Stimulated activated naive CD4-positive, alpha-beta T cell treated with Interleukin-2 at 50 U/mL for 16 hours (primary cell): ENCODE measurements at regions not wholly inside any gene's neighbourhood (a gene's known extent, or its start where the extent isn't known, plus 50 kb on each side); places are given as distances from the start of the nearest gene placed in this dataset.

Experiments used
- DNase-seq: peaks from one replicate; lab custom pipeline; 2025; lab: John Stamatoyannopoulos, UW

DNA sequence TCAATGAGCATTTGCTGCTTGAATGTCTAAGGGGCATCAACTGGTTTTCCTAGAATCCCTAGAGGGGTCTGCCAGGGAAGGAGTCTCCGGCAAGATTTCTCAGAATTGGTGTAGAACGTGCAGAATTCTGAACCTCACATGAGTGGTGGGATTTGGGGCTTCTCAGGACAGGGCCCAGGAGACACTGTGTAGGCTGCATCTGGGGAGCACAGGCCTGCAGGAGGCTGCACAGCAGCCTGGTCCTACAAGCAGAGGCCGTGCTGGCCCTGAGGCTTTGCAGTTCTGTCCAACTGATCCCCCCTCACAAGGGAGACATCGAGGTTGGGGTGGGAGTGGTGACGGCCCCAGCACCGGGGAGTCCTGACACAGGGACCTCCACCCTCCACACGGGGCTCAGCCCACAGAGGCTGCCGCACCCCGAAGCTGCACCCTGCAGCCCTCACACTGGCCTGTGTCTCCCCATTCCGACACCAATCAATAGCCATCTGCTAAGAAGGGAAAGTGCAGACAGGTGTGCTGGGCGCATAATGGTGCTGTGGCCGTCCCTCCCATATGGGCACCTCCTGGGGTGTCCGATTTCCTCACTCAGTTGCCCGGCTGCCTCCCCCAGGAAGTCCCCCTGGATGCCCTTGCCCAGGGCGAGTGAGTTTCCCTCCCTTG lies 688.1 kb downstream of the BRD1 start:
- DNase-seq, result no peak

DNA sequence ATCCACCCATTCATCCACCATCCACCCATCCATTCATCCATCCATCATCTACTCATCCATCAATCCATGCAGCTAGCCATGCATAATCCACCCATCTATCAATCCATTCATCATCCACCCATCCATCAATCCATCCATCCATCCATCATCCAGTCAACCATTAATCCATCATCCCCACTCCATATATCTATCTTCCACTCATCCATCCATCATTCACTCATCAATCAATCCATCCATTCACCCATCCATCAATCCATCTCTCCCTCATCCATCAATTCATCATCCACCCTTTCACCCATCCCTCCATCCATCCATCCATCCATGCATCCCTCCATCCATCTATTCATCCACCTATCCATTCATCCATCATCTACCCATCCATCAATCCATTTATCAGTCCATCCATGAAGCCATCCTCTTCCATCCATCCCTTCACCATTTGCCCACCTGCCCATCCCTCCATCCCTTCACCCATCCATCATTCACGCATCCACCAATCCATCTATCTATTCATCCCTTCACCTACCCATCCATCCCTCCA lies 689.4 kb downstream of the BRD1 start:
- no peak for DNase-seq

DNA sequence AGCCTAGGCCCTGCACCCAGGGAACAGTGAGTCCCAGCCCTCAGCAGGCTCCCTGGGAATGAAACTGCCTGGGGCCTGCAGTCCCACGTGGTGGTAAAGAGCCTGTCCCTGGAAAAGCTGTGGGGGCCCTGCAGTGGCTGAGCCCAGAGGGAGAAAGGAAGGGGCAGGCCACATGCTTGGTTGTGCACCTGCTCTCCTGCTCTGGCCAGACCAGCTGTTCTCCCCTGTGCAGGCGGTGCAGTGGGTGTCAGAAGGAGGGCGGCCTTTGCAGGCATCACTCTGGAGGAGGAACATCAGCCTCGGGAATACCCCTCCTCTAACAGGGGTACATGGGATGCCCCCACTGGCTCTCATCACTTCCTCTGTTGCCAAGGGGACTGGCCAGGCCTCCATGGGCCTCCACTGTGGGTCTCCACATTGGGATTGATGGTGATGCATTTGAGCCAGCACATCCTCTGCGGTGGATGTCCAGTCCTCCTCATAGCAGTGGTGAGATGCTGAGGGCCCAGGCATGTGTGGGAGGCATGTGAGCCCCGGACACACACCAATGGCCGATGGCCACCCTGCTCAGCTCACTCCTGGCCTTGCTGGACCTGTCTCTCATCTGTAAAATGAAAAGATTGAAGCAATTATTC lies 690.4 kb downstream of the BRD1 start:
- DNase-seq, result no peak

DNA sequence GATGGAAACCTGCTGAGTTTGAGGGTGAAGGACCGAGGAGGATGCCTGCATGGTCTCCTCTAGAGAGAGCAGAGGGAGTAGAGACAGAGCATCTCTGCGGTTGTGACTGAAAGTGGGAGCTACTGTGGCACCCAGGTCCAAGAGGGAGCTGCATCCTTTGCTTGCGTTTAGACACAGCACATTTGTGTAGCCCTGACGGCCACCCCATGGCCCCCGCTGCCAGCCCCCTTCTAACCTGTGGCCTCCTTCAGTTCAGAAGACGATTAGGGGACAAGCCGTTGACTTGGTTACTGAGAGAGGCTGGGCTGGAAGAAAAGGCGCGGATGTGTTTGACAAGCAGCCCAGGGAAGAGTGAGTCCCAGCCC lies 690.9 kb downstream of the BRD1 start:
- DNase-seq, result no peak

DNA sequence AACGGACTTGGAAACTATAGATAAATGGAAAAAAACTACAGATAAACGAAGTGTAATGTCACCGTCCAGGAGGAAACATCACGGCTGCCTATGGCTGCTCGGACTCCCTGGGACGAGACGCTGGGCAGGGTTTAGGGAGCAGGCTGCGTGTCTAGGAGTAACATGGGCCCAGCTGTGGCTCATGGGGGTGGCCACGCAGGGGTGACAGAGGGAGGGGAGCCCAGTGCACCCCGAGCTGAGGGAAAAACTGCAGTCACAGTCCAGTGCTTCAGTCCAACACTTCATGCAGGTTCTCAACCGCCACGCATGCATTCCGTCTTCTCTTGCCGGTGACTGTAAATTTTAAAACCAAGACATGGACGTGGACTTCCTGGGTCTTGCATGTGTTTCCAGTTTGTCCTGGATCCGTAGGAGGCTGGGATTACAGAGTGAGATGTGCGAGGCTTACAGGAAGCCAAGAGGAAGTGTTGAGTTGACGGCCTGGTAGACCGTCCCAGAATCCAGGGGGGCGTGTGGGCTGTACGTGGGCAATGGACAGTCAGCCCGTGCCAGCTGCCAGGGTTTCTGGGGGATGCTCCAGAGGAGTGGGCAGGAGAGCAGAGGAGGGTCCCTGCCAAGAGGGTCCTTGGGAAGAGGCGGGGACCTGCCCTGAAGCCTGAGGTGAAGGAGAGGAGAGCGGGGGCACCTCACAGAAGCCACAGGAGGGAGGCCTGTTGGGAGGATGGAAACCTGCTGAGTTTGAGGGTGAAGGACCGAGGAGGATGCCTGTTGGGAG lies 691.4 kb downstream of the BRD1 start:
- no peak for DNase-seq

DNA sequence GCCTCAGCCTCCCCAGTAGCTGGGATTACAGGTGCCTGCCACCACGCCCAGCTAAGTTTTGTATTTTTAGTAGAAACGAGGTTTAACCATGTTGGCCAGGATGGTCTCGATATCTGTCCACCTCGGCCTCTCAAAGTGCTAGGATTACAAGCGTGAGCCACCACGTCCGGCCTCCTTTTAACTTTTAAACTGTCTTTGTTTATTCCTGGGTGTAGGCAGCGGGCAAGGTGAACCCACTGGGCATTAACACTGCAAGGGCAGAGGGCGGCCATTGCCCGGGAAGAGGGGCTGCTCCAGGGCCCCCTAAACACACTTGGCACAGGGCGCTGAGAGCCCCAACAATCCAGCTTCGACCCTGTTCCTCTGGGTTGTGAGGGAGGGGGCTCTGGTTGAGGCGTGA lies 693.6 kb downstream of the BRD1 start:
- DNase-seq, result no peak

DNA sequence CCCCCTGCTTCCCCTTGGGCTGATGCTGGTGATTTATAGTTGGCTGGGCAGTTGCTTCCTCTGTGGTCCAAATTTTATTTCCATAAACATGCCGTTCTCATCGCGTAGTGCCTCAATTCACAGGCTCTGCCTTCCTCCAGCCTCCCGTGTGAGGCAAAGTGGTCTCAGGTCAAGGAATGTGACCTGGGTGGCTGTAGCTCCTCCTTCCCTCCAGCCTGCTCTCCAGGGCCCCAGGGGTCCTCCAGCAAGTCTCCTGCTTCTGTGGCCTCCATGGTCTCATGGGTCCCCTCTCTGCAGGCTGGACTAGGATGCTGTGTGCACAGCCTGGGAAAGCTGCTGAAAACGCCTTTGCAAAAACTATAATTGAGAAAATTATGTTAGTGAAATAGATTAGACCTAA lies 694.1 kb downstream of the BRD1 start:
- DNase-seq, result no peak

DNA sequence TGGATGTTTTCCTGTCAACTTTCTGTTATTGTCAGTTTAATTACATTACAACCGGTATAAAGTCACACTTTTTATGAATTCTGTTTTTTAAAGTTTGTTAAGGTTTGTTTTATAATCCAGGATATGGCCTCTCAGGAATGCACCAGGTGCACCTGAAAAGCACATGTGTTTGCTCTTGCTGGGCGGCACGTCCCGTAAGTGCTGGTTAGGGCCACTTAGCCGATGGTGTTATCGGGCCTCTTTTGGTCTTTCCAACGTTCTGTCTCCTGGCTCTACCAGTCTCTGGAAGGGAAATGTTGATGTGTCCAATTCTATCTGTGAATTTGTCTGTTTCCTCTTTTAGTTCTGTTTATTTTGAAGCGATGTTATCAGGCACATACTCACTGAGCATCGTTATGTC lies 695.7 kb downstream of the BRD1 start:
- no peak for DNase-seq

DNA sequence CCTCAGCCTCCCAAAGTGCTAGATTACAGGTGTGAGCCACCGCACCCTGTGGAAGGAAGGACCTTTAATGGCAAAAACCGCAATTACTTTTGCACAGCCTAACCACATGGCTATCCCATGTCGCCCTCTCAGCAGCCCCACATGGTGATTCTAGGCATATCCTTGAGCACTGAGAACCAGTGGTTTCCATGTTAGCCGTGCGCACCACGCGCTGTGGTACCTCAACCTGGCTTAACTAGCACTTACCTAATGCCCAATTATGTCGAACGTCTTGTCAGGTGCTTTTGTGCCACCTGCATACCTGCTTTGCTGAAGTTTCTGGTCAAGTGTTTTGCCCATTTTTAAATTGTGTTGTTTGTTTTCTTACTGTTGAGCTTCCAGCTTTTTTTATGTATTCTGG lies 697.9 kb downstream of the BRD1 start:
- DNase-seq, result no peak

DNA sequence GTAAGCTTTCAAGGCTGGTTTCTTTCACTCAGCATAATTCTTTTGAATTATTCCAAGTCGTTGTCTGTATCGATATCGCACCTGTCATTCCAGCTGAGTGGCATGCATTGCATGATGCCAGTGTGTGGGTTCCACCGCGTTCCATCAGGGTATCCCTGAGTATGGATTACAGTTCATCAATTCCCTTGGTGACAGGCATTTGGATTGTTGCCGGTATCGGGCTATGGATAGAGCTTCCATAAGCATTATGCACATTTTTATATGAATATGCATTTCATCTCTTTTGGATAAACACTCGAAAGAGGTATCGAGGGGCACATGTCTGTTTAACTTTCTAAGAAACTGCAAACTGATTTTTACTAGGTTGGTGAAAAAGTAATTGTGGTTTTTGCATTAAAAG lies 698.8 kb downstream of the BRD1 start:
- DNase-seq, result no peak

DNA sequence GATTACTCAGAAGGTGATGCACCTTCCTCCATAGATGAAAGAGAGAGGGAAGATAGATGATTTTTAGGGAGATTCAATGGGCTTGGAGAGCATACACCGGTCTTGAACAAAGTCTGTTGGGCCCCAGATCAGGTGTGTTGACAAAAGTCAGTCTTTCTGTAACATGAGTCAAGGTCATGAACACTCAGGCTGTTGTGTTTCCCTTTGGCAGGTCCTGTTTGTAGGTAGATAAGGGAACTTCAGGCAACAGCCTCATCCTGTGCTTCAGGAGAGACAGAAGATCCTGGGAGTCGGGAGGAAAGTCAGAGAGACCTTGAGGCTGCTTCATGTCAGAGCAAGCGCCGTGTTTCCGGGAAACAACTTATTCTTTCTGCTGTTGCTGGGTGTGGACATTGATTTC lies 703.1 kb downstream of the BRD1 start:
- no peak for DNase-seq

DNA sequence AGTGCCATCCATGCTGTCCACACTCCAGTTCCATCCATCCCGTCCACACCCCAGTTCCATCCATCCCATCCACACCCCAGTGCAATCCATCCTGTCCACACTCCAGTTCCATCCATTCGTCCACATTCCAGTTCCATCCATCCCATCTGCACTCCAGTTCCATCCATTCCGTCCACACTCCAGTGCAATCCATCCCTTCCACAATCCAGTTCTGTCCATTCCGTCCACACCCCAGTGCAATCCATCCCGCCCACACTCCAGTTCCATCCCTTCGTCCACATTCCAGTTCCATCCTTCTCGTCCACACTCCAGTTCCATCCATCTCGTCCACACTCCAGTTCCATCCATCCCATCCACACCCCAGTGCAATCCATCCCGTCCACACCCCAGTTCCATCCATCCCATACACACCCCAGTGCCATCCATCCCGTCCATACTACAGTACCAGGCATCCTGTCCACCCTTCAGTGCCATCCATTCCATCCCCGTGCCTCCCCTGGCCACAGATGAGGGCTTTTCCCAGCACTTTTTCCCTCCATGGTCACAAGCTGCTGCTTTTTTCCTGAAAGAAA lies 704.0 kb downstream of the BRD1 start:
- DNase-seq, result no peak

DNA sequence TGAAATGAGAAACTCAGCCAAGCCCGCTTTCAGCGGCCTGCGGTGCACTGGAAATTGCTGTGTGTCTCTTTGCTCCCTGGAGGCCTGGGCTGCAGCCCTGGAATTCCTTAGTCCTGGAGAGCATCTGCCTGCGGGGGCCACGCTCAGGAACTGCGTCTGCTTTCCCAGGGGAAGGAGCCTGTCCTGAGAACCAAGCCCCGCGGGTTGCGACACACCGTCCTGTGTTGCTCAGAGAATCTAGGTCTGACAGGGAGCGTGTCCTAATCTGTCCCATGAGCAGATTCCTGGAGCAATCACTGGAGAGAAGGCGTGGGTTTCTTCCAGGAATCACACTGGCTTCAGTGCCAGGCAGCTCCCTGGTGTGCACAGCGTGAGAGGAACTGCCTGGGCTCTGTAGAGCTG lies 708.1 kb downstream of the BRD1 start:
- DNase-seq, result no peak

DNA sequence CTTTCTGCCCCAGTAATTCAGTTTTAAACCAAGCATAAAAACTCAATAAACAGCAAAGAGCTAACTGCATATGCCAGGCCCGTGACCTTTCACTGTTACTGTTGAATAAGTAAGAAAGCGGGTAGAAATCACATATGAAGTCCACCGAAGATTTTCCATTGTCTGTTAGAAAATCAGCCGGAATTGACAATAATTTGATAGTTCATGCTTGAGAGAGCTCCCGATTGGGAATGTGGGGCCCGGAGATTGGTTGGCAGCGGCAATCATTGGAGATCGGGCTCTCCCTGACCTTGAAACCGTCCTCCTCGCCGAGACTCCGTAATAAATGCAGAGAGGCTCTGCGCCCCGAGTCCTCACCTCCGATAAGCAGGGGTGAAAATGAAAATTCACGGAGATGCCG lies 709.6 kb downstream of the BRD1 start:
- no peak for DNase-seq

DNA sequence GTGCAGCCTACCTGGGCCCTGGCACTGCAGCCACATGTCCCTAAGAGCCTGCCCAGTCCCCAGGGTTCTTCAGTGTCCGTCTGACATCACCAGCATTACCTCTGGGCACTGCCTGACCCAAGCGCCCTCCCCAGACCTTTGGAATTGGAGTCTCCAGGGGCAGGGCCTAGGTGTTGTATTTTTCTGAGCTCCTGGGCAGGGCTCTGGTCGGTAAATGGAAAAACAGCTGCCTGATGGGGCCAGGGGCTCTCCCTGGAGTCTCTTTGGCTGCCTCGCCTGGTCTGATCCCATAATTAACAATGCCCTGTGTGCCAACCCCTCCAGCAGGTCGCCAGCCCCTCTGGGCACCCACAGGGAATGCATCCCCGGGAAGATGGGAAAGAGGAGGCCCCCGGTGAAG lies 710.2 kb downstream of the BRD1 start:
- no peak for DNase-seq

DNA sequence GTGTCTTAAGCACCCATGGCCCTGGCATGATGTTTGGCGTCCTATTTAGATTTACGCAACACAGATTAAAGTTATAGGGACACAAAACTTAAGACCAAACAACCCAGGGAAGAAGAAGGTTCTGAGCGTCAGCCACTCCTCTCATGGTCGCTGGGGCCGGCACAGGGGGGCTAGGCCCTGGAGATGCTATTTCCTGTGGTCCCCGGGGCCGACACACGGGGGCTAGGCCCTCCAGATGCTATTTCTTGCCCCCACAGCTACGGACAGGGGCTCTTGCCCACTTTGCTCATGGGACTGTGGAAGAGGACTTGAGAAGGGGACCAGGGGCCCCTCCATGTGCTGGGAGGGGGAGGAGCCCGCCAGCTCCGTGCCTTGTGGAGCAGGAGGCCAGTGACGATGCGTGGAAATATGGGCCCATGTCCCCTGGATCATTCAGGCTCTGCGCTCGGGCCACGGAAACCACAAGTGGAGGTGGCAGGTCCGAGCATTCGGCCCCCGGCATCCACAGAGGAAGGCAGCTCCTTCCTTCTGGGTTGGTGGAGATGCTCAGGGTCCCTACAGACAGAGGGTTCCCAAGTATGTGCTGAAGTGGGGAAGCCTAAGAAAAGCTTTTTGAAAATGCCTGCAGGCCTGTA lies 711.1 kb downstream of the BRD1 start:
- DNase-seq, result no peak

DNA sequence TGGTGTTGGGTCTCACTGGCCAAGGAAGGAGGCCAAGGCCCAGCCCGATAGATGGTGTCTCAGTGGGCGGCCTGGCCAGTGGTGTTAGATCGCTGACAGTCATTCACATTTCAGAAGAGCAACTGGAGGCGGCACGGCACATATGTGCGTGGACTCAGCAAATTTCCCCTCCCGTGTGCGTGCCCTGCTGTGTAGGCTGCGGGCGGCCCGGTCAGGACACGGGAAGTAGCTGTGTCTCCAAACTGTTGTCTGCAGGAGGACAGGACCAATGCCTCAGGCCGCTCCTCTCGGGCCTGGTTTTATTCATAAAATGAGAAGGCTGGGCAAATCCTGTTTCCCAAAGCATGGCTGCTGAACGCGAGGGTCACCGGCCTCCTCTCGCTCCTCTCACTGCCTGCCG lies 711.7 kb downstream of the BRD1 start:
- DNase-seq, result no peak

DNA sequence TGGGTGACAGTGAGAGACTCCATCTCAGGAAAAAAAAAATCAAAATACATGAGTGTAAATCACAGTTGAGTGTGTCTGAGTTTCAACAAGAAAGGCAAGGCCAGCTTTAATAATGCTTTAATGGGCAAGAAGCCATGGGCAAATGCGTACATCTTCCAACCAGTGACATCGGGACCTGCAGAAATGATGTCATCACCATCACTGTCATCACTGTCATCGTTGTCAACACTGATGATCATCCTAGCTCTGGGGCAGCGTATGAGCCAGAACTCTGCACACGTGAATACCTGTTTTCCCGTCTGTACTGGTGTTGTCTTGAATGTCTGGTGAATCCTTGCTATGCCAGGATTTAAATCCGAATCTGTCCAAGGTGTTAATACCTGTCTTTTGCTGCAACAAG lies 712.5 kb downstream of the BRD1 start:
- no peak for DNase-seq

DNA sequence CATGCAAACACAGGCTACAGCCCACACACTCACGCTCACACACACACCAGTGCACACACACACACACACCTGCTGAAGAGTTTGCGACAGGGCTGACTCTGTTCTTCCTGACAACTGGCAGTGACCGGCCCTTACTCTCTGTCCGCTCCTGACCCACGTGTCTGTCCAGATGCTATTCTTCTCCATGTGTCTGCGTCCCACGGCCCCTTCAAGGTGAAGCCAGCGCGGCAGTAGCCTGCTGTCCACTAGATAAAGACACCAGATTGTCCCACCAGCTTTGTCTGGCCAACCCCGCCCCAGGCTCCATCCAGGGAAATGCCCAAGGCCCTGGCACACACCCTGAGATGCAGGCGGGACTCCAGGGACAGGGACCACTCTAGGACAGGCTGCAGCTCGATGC lies 713.9 kb downstream of the BRD1 start:
- DNase-seq, result no peak

DNA sequence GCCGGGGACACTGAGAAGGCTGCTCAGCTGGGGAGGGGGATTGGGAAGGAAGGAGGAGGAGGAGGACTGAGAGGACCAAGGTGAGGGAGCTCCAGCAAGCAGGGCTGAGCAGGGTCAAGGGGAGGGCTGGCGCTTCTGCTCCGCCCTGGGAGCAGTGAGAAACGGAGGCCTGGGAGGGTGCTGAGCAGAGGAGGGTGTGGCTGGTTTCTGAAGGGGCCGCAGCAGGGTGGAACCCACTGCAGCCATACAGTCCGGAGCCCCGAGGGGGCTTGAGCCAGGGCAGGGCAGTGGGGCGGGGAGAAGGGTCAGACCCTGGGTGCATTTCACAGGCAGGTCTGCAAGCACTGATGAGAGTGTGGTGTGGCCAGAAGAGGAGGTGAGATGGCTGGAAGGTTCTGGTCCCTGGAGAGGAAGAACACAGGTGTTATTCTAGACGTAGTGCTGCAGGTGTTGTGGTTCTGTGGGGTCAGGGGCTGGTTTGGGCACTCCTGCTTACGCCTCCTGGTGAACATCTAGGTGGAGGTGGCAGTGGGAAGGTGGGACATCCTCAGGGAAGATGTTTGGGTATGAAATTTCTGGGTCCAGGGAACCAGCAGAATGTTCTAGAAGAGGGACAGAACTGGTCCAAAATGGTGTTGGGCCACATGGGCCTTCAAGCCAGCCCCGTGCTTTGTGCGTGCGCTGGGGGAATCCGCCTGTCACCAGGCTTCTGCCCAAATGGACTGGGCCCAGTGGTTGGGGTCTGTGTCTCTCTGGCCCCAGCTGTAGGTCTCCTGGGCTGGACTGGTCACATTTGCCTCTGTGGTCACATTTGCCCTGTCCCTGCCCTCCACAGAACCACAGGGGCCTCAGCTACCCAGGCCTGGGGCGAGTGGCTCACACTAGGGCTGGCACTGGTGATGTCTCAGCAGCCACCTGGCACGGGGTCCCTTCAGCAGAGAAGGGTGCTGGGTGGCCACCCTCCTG lies 714.7 kb downstream of the BRD1 start:
- DNase-seq, result no peak

DNA sequence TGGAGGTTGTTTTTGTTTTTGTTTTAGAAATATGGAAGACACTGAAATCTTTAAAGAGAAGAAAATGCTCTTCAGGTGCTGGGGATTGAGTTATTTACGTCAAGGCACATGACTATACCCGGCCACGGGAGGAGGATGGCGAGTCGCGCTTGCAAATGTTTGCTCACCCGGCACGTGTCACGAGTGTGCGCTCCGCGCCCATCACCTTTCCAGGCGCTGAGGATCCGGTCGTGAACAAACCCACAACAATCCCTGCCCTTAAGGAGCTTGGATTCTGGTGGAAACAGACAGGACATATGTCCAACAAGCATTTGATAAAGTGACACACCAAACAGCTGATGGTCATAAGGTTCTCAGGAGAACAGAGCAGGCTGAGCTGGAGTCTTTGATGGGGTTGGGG lies 715.5 kb downstream of the BRD1 start:
- DNase-seq, result no peak
